ENCODE measurements at regions not wholly inside any gene's neighbourhood (a gene's known extent, or its start where the extent isn't known, plus 50 kb on each side); places are given as distances from the start of the nearest gene placed in this dataset.
"Not testable (repeated sequence)": the region's sequence is repeated elsewhere in the genome, so short reads cannot be mapped to it uniquely, and the experiment has no call there.

- H3K27ac Mint-ChIP-seq (ENCODE audit: low read depth) = no peak overlapping the region
- peaks cover 5% of the 10 kb centered on the region for H3K9me3 Mint-ChIP-seq
- no peak overlapping the region for H3K4me3 Mint-ChIP-seq
- DNase-seq (ENCODE audit: low spot score in 2 of 2) (no peak), ATAC-seq (replicated peaks; ENCODE audit: extremely low read depth, poor library complexity, severe bottlenecking) (no peak)
- no peaks in the 10 kb centered on the region for H3K27me3 Mint-ChIP-seq
- no peaks in the 10 kb centered on the region for H3K4me1 Mint-ChIP-seq
- no peaks in the 10 kb centered on the region for H3K36me3 Mint-ChIP-seq (ENCODE audit: insufficient read depth)
Measured at GRCh38 chr5:167857321-167857720, 434.1 kb upstream of the WWC1 start.

- not testable (repeated sequence) for H3K9me3 Mint-ChIP-seq
Measured at GRCh38 chr5:167858186-167858855, 433.1 kb upstream of the WWC1 start.

GRCh38 chr5:167861129-167861927 lies 430.1 kb upstream of the WWC1 start:
- no peaks in the 10 kb centered on the region for H3K36me3 Mint-ChIP-seq (ENCODE audit: insufficient read depth)
- no peak for ATAC-seq (replicated peaks; ENCODE audit: extremely low read depth, poor library complexity, severe bottlenecking)
- no peak overlapping the region for H3K27ac Mint-ChIP-seq (ENCODE audit: low read depth)
- no peaks in the 10 kb centered on the region for H3K9me3 Mint-ChIP-seq
- no peak overlapping the region for H3K4me3 Mint-ChIP-seq
- H3K4me1 Mint-ChIP-seq = no peaks in the 10 kb centered on the region
- H3K27me3 Mint-ChIP-seq = no peaks in the 10 kb centered on the region
- no peak for DNase-seq (ENCODE audit: low spot score in 2 of 2)

More at GRCh38 chr5:167858186-167858855, 433.1 kb upstream of the WWC1 start:
- DNase-seq (ENCODE audit: low spot score in 2 of 2); H3K4me1 Mint-ChIP-seq; H3K27ac Mint-ChIP-seq (ENCODE audit: low read depth); H3K36me3 Mint-ChIP-seq (ENCODE audit: insufficient read depth); H3K27me3 Mint-ChIP-seq; H3K4me3 Mint-ChIP-seq; ATAC-seq (replicated peaks; ENCODE audit: extremely low read depth, poor library complexity, severe bottlenecking): not testable (repeated sequence)

- ATAC-seq (replicated peaks; ENCODE audit: extremely low read depth, poor library complexity, severe bottlenecking) (no peak), DNase-seq (ENCODE audit: low spot score in 2 of 2) (no peak)
- Mint-ChIP-seq H3K4me1 (no peaks in the 10 kb centered on the region), H3K4me3 (no peak overlapping the region), H3K27ac (ENCODE audit: low read depth) (no peak overlapping the region), H3K27me3 (no peaks in the 10 kb centered on the region), H3K9me3 (no peaks in the 10 kb centered on the region), H3K36me3 (ENCODE audit: insufficient read depth) (no peaks in the 10 kb centered on the region)
Measured at GRCh38 chr5:167861928-167862426, 429.5 kb upstream of the WWC1 start.

GRCh38 chr5:167863883-167864282 lies 427.6 kb upstream of the WWC1 start:
- Mint-ChIP-seq H3K27ac (ENCODE audit: low read depth) (no peak overlapping the region), H3K9me3 (no peaks in the 10 kb centered on the region), H3K36me3 (ENCODE audit: insufficient read depth) (no peaks in the 10 kb centered on the region), H3K4me1 (no peaks in the 10 kb centered on the region), H3K4me3 (no peak overlapping the region), H3K27me3 (no peaks in the 10 kb centered on the region)
- ATAC-seq (replicated peaks; ENCODE audit: extremely low read depth, poor library complexity, severe bottlenecking) (no peak), DNase-seq (ENCODE audit: low spot score in 2 of 2) (no peak)

GRCh38 chr5:167864801-167865200 lies 426.6 kb upstream of the WWC1 start:
- no peak for DNase-seq (ENCODE audit: low spot score in 2 of 2)
- Mint-ChIP-seq H3K4me3 (no peak overlapping the region), H3K36me3 (ENCODE audit: insufficient read depth) (no peaks in the 10 kb centered on the region), H3K9me3 (no peaks in the 10 kb centered on the region), H3K27ac (ENCODE audit: low read depth) (no peak overlapping the region), H3K27me3 (no peaks in the 10 kb centered on the region), H3K4me1 (no peaks in the 10 kb centered on the region)
- no peak for ATAC-seq (replicated peaks; ENCODE audit: extremely low read depth, poor library complexity, severe bottlenecking)

- no peak overlapping the region for H3K27ac Mint-ChIP-seq (ENCODE audit: low read depth)
- no peak for ATAC-seq (replicated peaks; ENCODE audit: extremely low read depth, poor library complexity, severe bottlenecking)
- no peaks in the 10 kb centered on the region for H3K36me3 Mint-ChIP-seq (ENCODE audit: insufficient read depth)
- no peaks in the 10 kb centered on the region for H3K27me3 Mint-ChIP-seq
- no peak for DNase-seq (ENCODE audit: low spot score in 2 of 2)
- no peak overlapping the region for H3K4me3 Mint-ChIP-seq
- H3K9me3 Mint-ChIP-seq = no peaks in the 10 kb centered on the region
- H3K4me1 Mint-ChIP-seq = no peaks in the 10 kb centered on the region
Measured at GRCh38 chr5:167866797-167867196, 424.6 kb upstream of the WWC1 start.

- H3K9me3 Mint-ChIP-seq = peaks cover 4% of the 10 kb centered on the region
- no peak for ATAC-seq (replicated peaks; ENCODE audit: extremely low read depth, poor library complexity, severe bottlenecking)
- no peak overlapping the region for H3K4me3 Mint-ChIP-seq
- H3K27me3 Mint-ChIP-seq = no peaks in the 10 kb centered on the region
- no peak for DNase-seq (ENCODE audit: low spot score in 2 of 2)
- H3K27ac Mint-ChIP-seq (ENCODE audit: low read depth) = no peak overlapping the region
- H3K36me3 Mint-ChIP-seq (ENCODE audit: insufficient read depth) = no peaks in the 10 kb centered on the region
- H3K4me1 Mint-ChIP-seq = no peaks in the 10 kb centered on the region
Measured at GRCh38 chr5:167867281-167867680, 424.2 kb upstream of the WWC1 start.

- H3K4me1 Mint-ChIP-seq = no peaks in the 10 kb centered on the region
- no peaks in the 10 kb centered on the region for H3K27me3 Mint-ChIP-seq
- peaks cover 10% of the 10 kb centered on the region for H3K9me3 Mint-ChIP-seq
- ATAC-seq (replicated peaks; ENCODE audit: extremely low read depth, poor library complexity, severe bottlenecking) (no peak), DNase-seq (ENCODE audit: low spot score in 2 of 2) (no peak)
- no peak overlapping the region for H3K4me3 Mint-ChIP-seq
- no peak overlapping the region for H3K27ac Mint-ChIP-seq (ENCODE audit: low read depth)
- no peaks in the 10 kb centered on the region for H3K36me3 Mint-ChIP-seq (ENCODE audit: insufficient read depth)
Measured at GRCh38 chr5:167869125-167869524, 422.3 kb upstream of the WWC1 start.

GRCh38 chr5:167870055-167870454 lies 421.4 kb upstream of the WWC1 start:
- no peaks in the 10 kb centered on the region for H3K4me1 Mint-ChIP-seq
- H3K36me3 Mint-ChIP-seq (ENCODE audit: insufficient read depth) = no peaks in the 10 kb centered on the region
- H3K27ac Mint-ChIP-seq (ENCODE audit: low read depth) = no peak overlapping the region
- no peak for ATAC-seq (replicated peaks; ENCODE audit: extremely low read depth, poor library complexity, severe bottlenecking)
- peaks cover 15% of the 10 kb centered on the region for H3K9me3 Mint-ChIP-seq
- H3K27me3 Mint-ChIP-seq = no peaks in the 10 kb centered on the region
- DNase-seq (ENCODE audit: low spot score in 2 of 2) = no peak
- no peak overlapping the region for H3K4me3 Mint-ChIP-seq

- DNase-seq (ENCODE audit: low spot score in 2 of 2) (no peak), ATAC-seq (replicated peaks; ENCODE audit: extremely low read depth, poor library complexity, severe bottlenecking) (no peak)
- Mint-ChIP-seq H3K27me3 (no peaks in the 10 kb centered on the region), H3K9me3 (peaks cover 19% of the 10 kb centered on the region), H3K36me3 (ENCODE audit: insufficient read depth) (peaks cover 2% of the 10 kb centered on the region), H3K27ac (ENCODE audit: low read depth) (no peak overlapping the region), H3K4me1 (no peaks in the 10 kb centered on the region), H3K4me3 (no peak overlapping the region)
Measured at GRCh38 chr5:167871091-167871490, 420.4 kb upstream of the WWC1 start.

GRCh38 chr5:167872791-167873190 lies 418.7 kb upstream of the WWC1 start:
- H3K4me1 Mint-ChIP-seq = no peaks in the 10 kb centered on the region

GRCh38 chr5:167877114-167877722 lies 414.2 kb upstream of the WWC1 start:
- no peak overlapping the region for H3K4me3 Mint-ChIP-seq
- peaks cover 2% of the 10 kb centered on the region for H3K36me3 Mint-ChIP-seq (ENCODE audit: insufficient read depth)
- peaks cover 16% of the 10 kb centered on the region for H3K9me3 Mint-ChIP-seq
- DNase-seq (ENCODE audit: low spot score in 2 of 2) = no peak
- no peak overlapping the region for H3K27ac Mint-ChIP-seq (ENCODE audit: low read depth)
- no peaks in the 10 kb centered on the region for H3K27me3 Mint-ChIP-seq
- H3K4me1 Mint-ChIP-seq = no peaks in the 10 kb centered on the region
- ATAC-seq (replicated peaks; ENCODE audit: extremely low read depth, poor library complexity, severe bottlenecking) = no peak

More at GRCh38 chr5:167872791-167873190, 418.7 kb upstream of the WWC1 start:
- Mint-ChIP-seq H3K9me3 (peaks cover 19% of the 10 kb centered on the region), H3K27me3 (no peaks in the 10 kb centered on the region), H3K4me3 (no peak overlapping the region), H3K27ac (ENCODE audit: low read depth) (no peak overlapping the region), H3K36me3 (ENCODE audit: insufficient read depth) (peaks cover 2% of the 10 kb centered on the region)
- ATAC-seq (replicated peaks; ENCODE audit: extremely low read depth, poor library complexity, severe bottlenecking) (no peak), DNase-seq (ENCODE audit: low spot score in 2 of 2) (no peak)
